Body of pancreas (tissue), 4 donors: ENCODE measurements at regions not wholly inside any gene's neighbourhood (a gene's known extent, or its start where the extent isn't known, plus 50 kb on each side); places are given as distances from the start of the nearest gene placed in this dataset.

Experiments
- POLR2A ChIP-seq, 3 donors: fragments of 450-650 bp; IDR thresholded peaks; one replicate each; pipeline ENCODE4 v1.6.1; 2016; ENCODE audit warnings: antibody characterized with exemption in 3 of 3, mild to moderate bottlenecking in 2 of 3
- TF ChIP-seq, protein P1 (sequence below), 7 experiments: fragments of 450-650 bp in 4 of 7; fragments of 200-600 bp in 3 of 7; sonication (generic) in 3 of 7; IDR thresholded peaks; one replicate each; pipeline ENCODE4 v1.5.1; 2016 to 2019; ENCODE audit warnings: antibody characterized with exemption in 7 of 7

GRCh38 chr10:123427165-123427786 is 238.9 kb upstream of the GPR26 start:
- TF ChIP-seq, protein P1, sequence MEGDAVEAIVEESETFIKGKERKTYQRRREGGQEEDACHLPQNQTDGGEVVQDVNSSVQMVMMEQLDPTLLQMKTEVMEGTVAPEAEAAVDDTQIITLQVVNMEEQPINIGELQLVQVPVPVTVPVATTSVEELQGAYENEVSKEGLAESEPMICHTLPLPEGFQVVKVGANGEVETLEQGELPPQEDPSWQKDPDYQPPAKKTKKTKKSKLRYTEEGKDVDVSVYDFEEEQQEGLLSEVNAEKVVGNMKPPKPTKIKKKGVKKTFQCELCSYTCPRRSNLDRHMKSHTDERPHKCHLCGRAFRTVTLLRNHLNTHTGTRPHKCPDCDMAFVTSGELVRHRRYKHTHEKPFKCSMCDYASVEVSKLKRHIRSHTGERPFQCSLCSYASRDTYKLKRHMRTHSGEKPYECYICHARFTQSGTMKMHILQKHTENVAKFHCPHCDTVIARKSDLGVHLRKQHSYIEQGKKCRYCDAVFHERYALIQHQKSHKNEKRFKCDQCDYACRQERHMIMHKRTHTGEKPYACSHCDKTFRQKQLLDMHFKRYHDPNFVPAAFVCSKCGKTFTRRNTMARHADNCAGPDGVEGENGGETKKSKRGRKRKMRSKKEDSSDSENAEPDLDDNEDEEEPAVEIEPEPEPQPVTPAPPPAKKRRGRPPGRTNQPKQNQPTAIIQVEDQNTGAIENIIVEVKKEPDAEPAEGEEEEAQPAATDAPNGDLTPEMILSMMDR (IDR thresholded peaks at IDR 0.05) = no peak
- no peak for TF ChIP-seq POLR2A (IDR thresholded peaks at IDR 0.05)
